ENCODE measurements at regions not wholly inside any gene's neighbourhood (a gene's known extent, or its start where the extent isn't known, plus 50 kb on each side); places are given as distances from the start of the nearest gene placed in this dataset.

DNA sequence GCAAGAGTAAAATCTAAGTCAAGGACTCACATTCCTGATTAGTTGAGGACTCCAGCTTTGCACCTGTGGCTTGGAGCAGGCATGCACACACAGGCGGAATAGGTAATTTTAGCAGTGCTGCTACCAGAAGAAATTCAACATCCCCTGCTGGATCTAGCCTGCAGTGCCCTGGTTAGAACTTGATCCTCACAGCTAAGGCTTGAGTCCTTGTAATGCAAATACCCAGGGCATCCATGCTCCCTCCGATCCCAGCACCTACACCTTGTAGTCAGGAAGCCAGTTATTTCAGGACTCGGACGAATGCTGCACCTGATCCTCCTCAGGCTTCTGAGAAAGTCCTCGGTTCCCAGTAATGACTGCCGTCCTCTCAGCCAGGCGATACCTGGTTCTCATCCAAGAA, 309.0 kb upstream of the AMIGO2 start:
- intact Hi-C loops (cut with DNase I): no loop called here
- H3K36me3 ChIP-seq: no peaks in the 10 kb centered on the region
- no peak for TF ChIP-seq POLR2A (IDR thresholded peaks at IDR 0.05)
- TF ChIP-seq, protein P1, sequence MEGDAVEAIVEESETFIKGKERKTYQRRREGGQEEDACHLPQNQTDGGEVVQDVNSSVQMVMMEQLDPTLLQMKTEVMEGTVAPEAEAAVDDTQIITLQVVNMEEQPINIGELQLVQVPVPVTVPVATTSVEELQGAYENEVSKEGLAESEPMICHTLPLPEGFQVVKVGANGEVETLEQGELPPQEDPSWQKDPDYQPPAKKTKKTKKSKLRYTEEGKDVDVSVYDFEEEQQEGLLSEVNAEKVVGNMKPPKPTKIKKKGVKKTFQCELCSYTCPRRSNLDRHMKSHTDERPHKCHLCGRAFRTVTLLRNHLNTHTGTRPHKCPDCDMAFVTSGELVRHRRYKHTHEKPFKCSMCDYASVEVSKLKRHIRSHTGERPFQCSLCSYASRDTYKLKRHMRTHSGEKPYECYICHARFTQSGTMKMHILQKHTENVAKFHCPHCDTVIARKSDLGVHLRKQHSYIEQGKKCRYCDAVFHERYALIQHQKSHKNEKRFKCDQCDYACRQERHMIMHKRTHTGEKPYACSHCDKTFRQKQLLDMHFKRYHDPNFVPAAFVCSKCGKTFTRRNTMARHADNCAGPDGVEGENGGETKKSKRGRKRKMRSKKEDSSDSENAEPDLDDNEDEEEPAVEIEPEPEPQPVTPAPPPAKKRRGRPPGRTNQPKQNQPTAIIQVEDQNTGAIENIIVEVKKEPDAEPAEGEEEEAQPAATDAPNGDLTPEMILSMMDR (IDR thresholded peaks at IDR 0.05): no peak
- H3K4me3 ChIP-seq: no peak overlapping the region
- WGBS (ENCODE audit: insufficient coverage, low coverage, low lambda C conversion rate, missing lambda C conversion rate): 96% methylated on average over 7 of the region's 7 CpGs
- no peak overlapping the region for H3K27ac ChIP-seq
- no peaks in the 10 kb centered on the region for H3K9me3 ChIP-seq
- DNase-seq: no peak
- no peaks in the 10 kb centered on the region for H3K4me1 ChIP-seq
- H3K27me3 ChIP-seq: no peaks in the 10 kb centered on the region
- no peak for ATAC-seq

GRCh38 chr12:47387994-47388393, 308.2 kb upstream of the AMIGO2 start:
- H3K27me3 ChIP-seq: no peaks in the 10 kb centered on the region
- no peaks in the 10 kb centered on the region for H3K36me3 ChIP-seq
- intact Hi-C loops (cut with DNase I): no loop called here
- DNase-seq (no peak), ATAC-seq (no peak)
- H3K27ac ChIP-seq: no peak overlapping the region
- no peak overlapping the region for H3K4me3 ChIP-seq
- 83% methylated on average over 1 of the region's 1 CpG for WGBS (ENCODE audit: insufficient coverage, low coverage, low lambda C conversion rate, missing lambda C conversion rate)
- H3K9me3 ChIP-seq: no peaks in the 10 kb centered on the region
- no peaks in the 10 kb centered on the region for H3K4me1 ChIP-seq
- TF ChIP-seq POLR2A (IDR thresholded peaks at IDR 0.05): no peak
- TF ChIP-seq, protein P1 (IDR thresholded peaks at IDR 0.05): no peak

- H3K27me3 ChIP-seq: no peaks in the 10 kb centered on the region
- H3K27ac ChIP-seq: no peak overlapping the region
- 91% methylated on average over 4 of the region's 5 CpGs for WGBS (ENCODE audit: insufficient coverage, low coverage, low lambda C conversion rate, missing lambda C conversion rate)
- H3K4me3 ChIP-seq: no peak overlapping the region
- no peaks in the 10 kb centered on the region for H3K4me1 ChIP-seq
- DNase-seq: no peak
- ATAC-seq: no peak
- H3K9me3 ChIP-seq: no peaks in the 10 kb centered on the region
- intact Hi-C loops (cut with DNase I): no loop called here
- H3K36me3 ChIP-seq: no peaks in the 10 kb centered on the region
- TF ChIP-seq, protein P1 (IDR thresholded peaks at IDR 0.05): no peak
Observed at GRCh38 chr12:47385653-47386052, 305.9 kb upstream of the AMIGO2 start.

DNA sequence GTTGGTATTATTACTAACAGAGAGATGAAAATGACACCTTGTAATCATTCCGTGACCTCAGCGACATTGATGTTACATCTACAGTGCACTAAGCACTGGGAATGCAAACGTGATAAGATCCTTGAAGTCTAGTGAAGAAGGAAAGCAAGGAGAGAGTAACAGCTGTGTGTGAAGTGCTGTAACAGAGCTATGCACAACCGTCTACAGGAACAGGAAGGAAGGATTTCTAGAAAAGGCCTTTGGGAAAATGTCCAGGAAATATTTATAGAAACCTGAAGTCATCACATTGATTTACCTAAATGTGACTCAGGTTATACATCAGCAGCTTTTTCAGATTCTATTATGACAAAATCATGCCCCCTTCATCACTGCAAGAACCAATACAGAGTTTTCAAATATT, 304.2 kb upstream of the AMIGO2 start:
- peak in 2 of 4 donors; percentile 47 to 83 for ATAC-seq
- H3K9me3 ChIP-seq: no peaks in the 10 kb centered on the region
- intact Hi-C loops (cut with DNase I): no loop called here
- TF ChIP-seq, protein P1 (IDR thresholded peaks at IDR 0.05): no peak
- TF ChIP-seq POLR2A (IDR thresholded peaks at IDR 0.05): no peak
- H3K27ac ChIP-seq: no peak overlapping the region
- no peaks in the 10 kb centered on the region for H3K27me3 ChIP-seq
- no peaks in the 10 kb centered on the region for H3K36me3 ChIP-seq
- 42% methylated on average over 4 of the region's 4 CpGs for WGBS (ENCODE audit: insufficient coverage, low coverage, low lambda C conversion rate, missing lambda C conversion rate)
- H3K4me3 ChIP-seq: no peak overlapping the region
- peaks cover 0 to 5% (median 0%) of the 10 kb centered on the region in 4 donors for H3K4me1 ChIP-seq
- no peak for DNase-seq

GRCh38 chr12:47382305-47382704, 302.5 kb upstream of the AMIGO2 start:
- TF ChIP-seq POLR2A (IDR thresholded peaks at IDR 0.05): no peak
- TF ChIP-seq, protein P1 (IDR thresholded peaks at IDR 0.05): no peak
- ATAC-seq: no peak
- intact Hi-C loops (cut with DNase I): no loop called here
- Histone ChIP-seq H3K27ac (no peak overlapping the region), H3K9me3 (no peaks in the 10 kb centered on the region), H3K36me3 (no peaks in the 10 kb centered on the region), H3K4me1 (peaks cover 0 to 21% (median 1%) of the 10 kb centered on the region in 4 donors), H3K4me3 (no peak overlapping the region), H3K27me3 (no peaks in the 10 kb centered on the region)
- DNase-seq: no peak
- 100% methylated on average over 1 of the region's 1 CpG for WGBS (ENCODE audit: insufficient coverage, low coverage, low lambda C conversion rate, missing lambda C conversion rate)
